ENCODE measurements at regions not wholly inside any gene's neighbourhood (a gene's known extent, or its start where the extent isn't known, plus 50 kb on each side); places are given as distances from the start of the nearest gene placed in this dataset.
"Not testable (repeated sequence)": the region's sequence is repeated elsewhere in the genome, so short reads cannot be mapped to it uniquely, and the experiment has no call there.

- DNase-seq (ENCODE audit: low read depth) = no peak
These were observed 438.4 kb upstream of the NPVF start for GRCh38 chr7:25666671-25667060.

- no peak for DNase-seq (ENCODE audit: low read depth)
These were observed 441.0 kb upstream of the NPVF start for GRCh38 chr7:25669281-25669781.

GRCh38 chr7:25669961-25670841, 441.9 kb upstream of the NPVF start:
- DNase-seq (ENCODE audit: low read depth) = no peak

GRCh38 chr7:25671111-25671510, 442.8 kb upstream of the NPVF start:
- DNase-seq (ENCODE audit: low read depth) = no peak

- DNase-seq (ENCODE audit: low read depth) = no peak
These were observed 444.2 kb upstream of the NPVF start for GRCh38 chr7:25672496-25672895.

GRCh38 chr7:25675789-25676474, 447.6 kb upstream of the NPVF start:
- DNase-seq (ENCODE audit: low read depth) = no peak

GRCh38 chr7:25677595-25677994, 449.3 kb upstream of the NPVF start:
- DNase-seq (ENCODE audit: low read depth) = no peak

- DNase-seq (ENCODE audit: low read depth) = no peak
These were observed 449.9 kb upstream of the NPVF start for GRCh38 chr7:25678215-25678614.

- DNase-seq (ENCODE audit: low read depth) = no peak
These were observed 452.4 kb upstream of the NPVF start for GRCh38 chr7:25680636-25681035.

GRCh38 chr7:25684360-25684759, 456.1 kb upstream of the NPVF start:
- no peak for DNase-seq (ENCODE audit: low read depth)

- no peak for DNase-seq (ENCODE audit: low read depth)
These were observed 458.2 kb upstream of the NPVF start for GRCh38 chr7:25686493-25686892.

- no peak for DNase-seq (ENCODE audit: low read depth)
These were observed 457.8 kb upstream of the NFE2L3 start for GRCh38 chr7:25694211-25694610.

GRCh38 chr7:25694699-25695098, 457.3 kb upstream of the NFE2L3 start:
- DNase-seq (ENCODE audit: low read depth) = no peak

GRCh38 chr7:25696571-25696970, 455.4 kb upstream of the NFE2L3 start:
- no peak for DNase-seq (ENCODE audit: low read depth)

GRCh38 chr7:25698451-25699113, 453.4 kb upstream of the NFE2L3 start:
- DNase-seq (ENCODE audit: low read depth) = no peak

- DNase-seq (ENCODE audit: low read depth) = not testable (repeated sequence)
These were observed 451.9 kb upstream of the NFE2L3 start for GRCh38 chr7:25700141-25700540.

GRCh38 chr7:25704413-25704812, 447.6 kb upstream of the NFE2L3 start:
- DNase-seq (ENCODE audit: low read depth) = no peak

- no peak for DNase-seq (ENCODE audit: low read depth)
These were observed 445.2 kb upstream of the NFE2L3 start for GRCh38 chr7:25706764-25707163.

- no peak for DNase-seq (ENCODE audit: low read depth)
These were observed 444.0 kb upstream of the NFE2L3 start for GRCh38 chr7:25707768-25708620.

- no peak for DNase-seq (ENCODE audit: low read depth)
These were observed 441.0 kb upstream of the NFE2L3 start for GRCh38 chr7:25710959-25711358.

- no peak for DNase-seq (ENCODE audit: low read depth)
These were observed 440.1 kb upstream of the NFE2L3 start for GRCh38 chr7:25711940-25712339.

- no peak for DNase-seq (ENCODE audit: low read depth)
These were observed 439.5 kb upstream of the NFE2L3 start for GRCh38 chr7:25712500-25712899.

All from fibroblast of gingiva (primary cell).